ENCODE measurements at regions not wholly inside any gene's neighbourhood (a gene's known extent, or its start where the extent isn't known, plus 50 kb on each side); places are given as distances from the start of the nearest gene placed in this dataset.

DNA sequence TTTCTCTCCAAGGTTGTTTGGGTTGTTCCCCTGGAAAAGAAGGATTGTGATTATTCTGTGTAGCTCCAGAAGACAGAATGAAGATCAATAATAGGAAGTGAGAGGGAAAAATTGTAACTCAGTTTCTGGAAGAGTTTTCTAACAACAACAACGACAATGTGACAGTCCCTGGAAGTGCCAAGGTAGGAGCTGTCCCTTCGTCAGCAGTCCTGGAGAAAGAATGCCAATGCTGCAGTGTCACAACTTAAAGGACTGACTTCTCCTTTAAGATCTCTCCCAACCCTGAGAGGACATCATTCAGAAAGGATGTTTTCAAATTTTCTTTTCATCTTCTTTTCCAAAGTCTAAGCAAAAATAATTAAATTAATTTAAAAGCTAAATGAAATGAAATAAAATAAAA is 136.4 kb upstream of the GAP43 start:
- FAIRE-seq (no peak), DNase-seq (no peak)
- intact Hi-C loops (cut with DNase I), result no loop called here
- H3K9ac ChIP-seq (ENCODE audit: low read length in 3 of 3), result no peak overlapping the region
- H3K9me3 ChIP-seq (ENCODE audit: control insufficient read depth in 2 of 3, insufficient read depth in 1 of 3, low read length in 3 of 3), result peaks cover 0 to 5% (median 0%) of the 10 kb centered on the region in 3 donors
- H3K27me3 ChIP-seq (ENCODE audit: control insufficient read depth, insufficient read depth, low read length), result no peaks in the 10 kb centered on the region
- H3K36me3 ChIP-seq (ENCODE audit: control insufficient read depth in 2 of 3, insufficient read depth in 3 of 3, low read length in 3 of 3), result no peaks in the 10 kb centered on the region
- H3K4me1 ChIP-seq (ENCODE audit: control insufficient read depth in 2 of 3, insufficient read depth in 2 of 3, low read depth in 1 of 3, low read length in 3 of 3), result no peaks in the 10 kb centered on the region
- no peak overlapping the region for H3K27ac ChIP-seq (ENCODE audit: low read depth in 2 of 2, low read length in 2 of 2)
- TF ChIP-seq, protein P1, sequence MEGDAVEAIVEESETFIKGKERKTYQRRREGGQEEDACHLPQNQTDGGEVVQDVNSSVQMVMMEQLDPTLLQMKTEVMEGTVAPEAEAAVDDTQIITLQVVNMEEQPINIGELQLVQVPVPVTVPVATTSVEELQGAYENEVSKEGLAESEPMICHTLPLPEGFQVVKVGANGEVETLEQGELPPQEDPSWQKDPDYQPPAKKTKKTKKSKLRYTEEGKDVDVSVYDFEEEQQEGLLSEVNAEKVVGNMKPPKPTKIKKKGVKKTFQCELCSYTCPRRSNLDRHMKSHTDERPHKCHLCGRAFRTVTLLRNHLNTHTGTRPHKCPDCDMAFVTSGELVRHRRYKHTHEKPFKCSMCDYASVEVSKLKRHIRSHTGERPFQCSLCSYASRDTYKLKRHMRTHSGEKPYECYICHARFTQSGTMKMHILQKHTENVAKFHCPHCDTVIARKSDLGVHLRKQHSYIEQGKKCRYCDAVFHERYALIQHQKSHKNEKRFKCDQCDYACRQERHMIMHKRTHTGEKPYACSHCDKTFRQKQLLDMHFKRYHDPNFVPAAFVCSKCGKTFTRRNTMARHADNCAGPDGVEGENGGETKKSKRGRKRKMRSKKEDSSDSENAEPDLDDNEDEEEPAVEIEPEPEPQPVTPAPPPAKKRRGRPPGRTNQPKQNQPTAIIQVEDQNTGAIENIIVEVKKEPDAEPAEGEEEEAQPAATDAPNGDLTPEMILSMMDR (IDR thresholded peaks at IDR 0.05; ENCODE audit: borderline replicate concordance, extremely low read depth, insufficient read depth), result no peak
- no peak overlapping the region for H3K4me3 ChIP-seq (ENCODE audit: low read length in 3 of 3)

DNA sequence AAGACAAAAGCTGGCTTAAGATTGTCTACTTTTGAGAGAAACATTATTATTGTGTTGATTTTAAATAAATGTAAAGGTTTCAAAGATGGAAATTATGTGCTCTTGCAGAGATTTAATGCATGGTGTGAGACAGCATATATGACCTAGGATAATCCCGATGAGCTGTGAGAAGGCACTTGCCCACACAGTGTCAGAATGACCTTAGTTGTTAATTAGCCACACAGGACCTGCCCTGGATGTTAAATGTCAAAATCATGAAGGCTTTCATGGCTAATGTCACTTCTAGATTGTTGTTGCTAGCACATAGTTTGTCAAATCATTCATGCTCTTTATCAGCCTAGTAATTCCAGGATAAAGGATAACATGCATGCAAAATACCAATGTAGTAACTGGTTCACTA is 135.3 kb upstream of the GAP43 start:
- no peaks in the 10 kb centered on the region for H3K36me3 ChIP-seq (ENCODE audit: control insufficient read depth in 2 of 3, insufficient read depth in 3 of 3, low read length in 3 of 3)
- FAIRE-seq (no peak), DNase-seq (no peak)
- H3K9ac ChIP-seq (ENCODE audit: low read length in 3 of 3), result no peak overlapping the region
- TF ChIP-seq, protein P1 (IDR thresholded peaks at IDR 0.05; ENCODE audit: borderline replicate concordance, extremely low read depth, insufficient read depth), result no peak
- no peaks in the 10 kb centered on the region for H3K4me1 ChIP-seq (ENCODE audit: control insufficient read depth in 2 of 3, insufficient read depth in 2 of 3, low read depth in 1 of 3, low read length in 3 of 3)
- no peak overlapping the region for H3K27ac ChIP-seq (ENCODE audit: low read depth in 2 of 2, low read length in 2 of 2)
- no peak overlapping the region for H3K4me3 ChIP-seq (ENCODE audit: low read length in 3 of 3)
- intact Hi-C loops (cut with DNase I), result no loop called here
- no peaks in the 10 kb centered on the region for H3K27me3 ChIP-seq (ENCODE audit: control insufficient read depth, insufficient read depth, low read length)
- peaks cover 0 to 4% (median 0%) of the 10 kb centered on the region in 3 donors for H3K9me3 ChIP-seq (ENCODE audit: control insufficient read depth in 2 of 3, insufficient read depth in 1 of 3, low read length in 3 of 3)

DNA sequence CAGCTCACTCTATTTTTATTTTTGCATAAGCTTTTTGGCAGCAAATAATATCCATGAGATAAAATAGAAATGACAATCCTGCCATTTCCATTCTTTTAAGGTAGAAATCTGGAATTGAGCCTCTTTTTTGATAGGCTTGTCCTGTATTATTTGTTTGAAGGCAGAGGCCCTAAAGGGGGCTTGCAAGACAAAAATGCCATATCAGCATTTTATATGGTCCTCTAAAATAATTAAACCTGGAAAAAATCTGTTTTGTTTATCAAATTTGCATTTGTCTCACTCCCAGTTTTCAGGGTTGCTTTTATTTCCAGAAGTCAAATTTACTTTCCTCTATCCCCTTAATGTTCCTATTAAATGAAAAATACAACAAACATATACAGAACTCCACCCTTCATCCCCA is 134.9 kb upstream of the GAP43 start:
- Histone ChIP-seq H3K4me3 (ENCODE audit: low read length in 3 of 3) (no peak overlapping the region), H3K9ac (ENCODE audit: low read length in 3 of 3) (no peak overlapping the region), H3K27me3 (ENCODE audit: control insufficient read depth, insufficient read depth, low read length) (no peaks in the 10 kb centered on the region), H3K27ac (ENCODE audit: low read depth in 2 of 2, low read length in 2 of 2) (no peak overlapping the region), H3K4me1 (ENCODE audit: control insufficient read depth in 2 of 3, insufficient read depth in 2 of 3, low read depth in 1 of 3, low read length in 3 of 3) (no peaks in the 10 kb centered on the region), H3K36me3 (ENCODE audit: control insufficient read depth in 2 of 3, insufficient read depth in 3 of 3, low read length in 3 of 3) (no peaks in the 10 kb centered on the region), H3K9me3 (ENCODE audit: control insufficient read depth in 2 of 3, insufficient read depth in 1 of 3, low read length in 3 of 3) (peaks cover 0 to under 1% (median 0%) of the 10 kb centered on the region in 3 donors)
- DNase-seq (no peak), FAIRE-seq (no peak)
- intact Hi-C loops (cut with DNase I), result no loop called here
- TF ChIP-seq, protein P1 (IDR thresholded peaks at IDR 0.05; ENCODE audit: borderline replicate concordance, extremely low read depth, insufficient read depth), result no peak

DNA sequence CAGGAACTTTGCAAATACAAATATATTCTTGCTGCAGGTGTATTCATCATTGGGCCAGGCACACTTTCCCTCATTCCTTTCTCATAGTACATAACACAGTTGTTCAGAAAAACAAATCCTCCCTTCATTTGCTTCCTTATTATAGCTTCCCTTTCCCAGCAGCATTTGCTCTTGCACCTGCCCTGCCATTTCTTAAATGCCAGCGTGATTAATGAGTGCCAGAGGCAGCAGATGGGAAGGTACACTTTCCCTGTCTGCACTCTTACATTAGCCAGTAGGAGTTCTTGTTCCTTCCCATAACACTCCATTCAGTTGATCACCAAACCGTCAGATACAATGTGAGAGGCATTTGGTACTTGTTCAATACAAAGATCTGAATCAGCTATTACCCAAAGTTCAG is 128.5 kb upstream of the GAP43 start:
- Histone ChIP-seq H3K4me3 (ENCODE audit: low read length in 3 of 3) (no peak overlapping the region), H3K27me3 (ENCODE audit: control insufficient read depth, insufficient read depth, low read length) (no peaks in the 10 kb centered on the region), H3K9ac (ENCODE audit: low read length in 3 of 3) (no peak overlapping the region), H3K9me3 (ENCODE audit: control insufficient read depth in 2 of 3, insufficient read depth in 1 of 3, low read length in 3 of 3) (peaks cover 0 to 3% (median 0%) of the 10 kb centered on the region in 3 donors), H3K36me3 (ENCODE audit: control insufficient read depth in 2 of 3, insufficient read depth in 3 of 3, low read length in 3 of 3) (no peaks in the 10 kb centered on the region), H3K4me1 (ENCODE audit: control insufficient read depth in 2 of 3, insufficient read depth in 2 of 3, low read depth in 1 of 3, low read length in 3 of 3) (no peaks in the 10 kb centered on the region), H3K27ac (ENCODE audit: low read depth in 2 of 2, low read length in 2 of 2) (no peak overlapping the region)
- FAIRE-seq, result no peak
- DNase-seq, result no peak
- TF ChIP-seq, protein P1 (IDR thresholded peaks at IDR 0.05; ENCODE audit: borderline replicate concordance, extremely low read depth, insufficient read depth), result no peak
- intact Hi-C loops (cut with DNase I), result no loop called here

Data from kidney (tissue), 13 donors.